GM12892 (cell line): ENCODE measurements at regions not wholly inside any gene's neighbourhood (a gene's known extent, or its start where the extent isn't known, plus 50 kb on each side); places are given as distances from the start of the nearest gene placed in this dataset.

ENCODE experiments used
- POLR2A ChIP-seq: IDR thresholded peaks from 2 replicates; pipeline ENCODE4 v1.6.1; 2011; ENCODE audit warnings: low read depth, low read length, control low read depth
- POLR2AphosphoS5 ChIP-seq: IDR thresholded peaks from 2 replicates; pipeline ENCODE4 v1.6.1; 2011; ENCODE audit warnings: low read depth, low read length, control low read depth

DNA sequence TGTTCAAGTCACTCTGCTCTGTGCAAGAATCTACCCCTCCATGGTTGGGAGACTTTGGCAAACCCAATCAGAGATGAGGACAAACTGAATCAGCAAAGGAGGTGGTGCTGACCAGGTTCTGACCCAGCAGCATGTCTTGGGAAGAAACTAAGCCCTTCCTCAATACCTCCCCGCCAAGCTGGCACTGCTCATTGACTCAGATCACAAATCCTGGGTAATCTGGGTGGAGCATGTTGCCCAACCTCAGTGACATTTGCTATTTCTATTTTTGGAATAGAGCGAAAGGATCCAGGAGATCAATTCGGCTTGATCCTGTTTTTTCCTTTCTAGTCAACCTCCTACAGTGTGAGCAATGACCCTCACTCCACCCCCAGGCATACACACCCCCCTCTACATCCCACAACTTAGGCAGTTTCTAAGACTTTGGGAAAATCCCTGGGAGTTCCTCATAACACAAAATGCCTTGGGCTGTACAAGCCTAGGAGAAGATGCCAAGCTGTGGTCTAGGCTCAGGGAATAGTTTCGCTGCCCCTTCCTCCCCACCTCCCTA lies 166.8 kb upstream of the KCNJ6 start:
- TF ChIP-seq POLR2AphosphoS5, result no peak
- TF ChIP-seq POLR2A, result no peak
